K562 (cell line): ENCODE measurements at regions not wholly inside any gene's neighbourhood (a gene's known extent, or its start where the extent isn't known, plus 50 kb on each side); places are given as distances from the start of the nearest gene placed in this dataset.

Experiments
- ATAC-seq: fragments of 200-7000 bp; cut with Tn5 transposase; 3 replicates; pipeline ENCODE4 v1.9.1; 2020; ENCODE audit warnings: moderate library complexity
- BruUV-seq: library from RNA; stranded (reverse); fragments of 400-500 nt; replicated peaks from 2 replicates; lab custom pipeline; 2021; lab: Mats Ljungman, UMichigan
- CTCF ChIA-PET: fragments of 300-600 bp; formaldehyde crosslinking; extraction: SDS; loops from one replicate; lab custom pipeline; 2021; ENCODE audit warnings: low intra/inter-chr PET ratio; lab: Yijun Ruan, JAX
- POLR2A ChIA-PET: fragments of 300-600, 350-650 bp; sonication (Branson Sonifier 250); formaldehyde crosslinking; extraction: SDS; loops from one replicate; lab custom pipeline; 2021; ENCODE audit warnings: antibody characterized with exemption, inconsistent platforms; lab: Yijun Ruan, JAX
- DNase-seq, 4 experiments: peaks; one replicate each; pipeline versions ENCODE4 v3.0.0 to v3.0.0-alpha.2; 2011 to 2018; ENCODE audit warnings: low spot score in 3 of 4, mixed read lengths in 3 of 4; ENCODE audit errors: extremely low read depth in 1 of 4
- FAIRE-seq: peaks from 2 replicates; lab custom pipeline; 2011; peaks lifted over from hg19 to GRCh38; lab: Jason Lieb, UNC
- H2AFZ ChIP-seq: 2 replicates; pipeline ENCODE4 v1.6.0; 2011; ENCODE audit warnings: low read depth, low read length, control low read depth, inconsistent platforms
- H3K27ac ChIP-seq: fragments of 200-600 bp; 3 replicates; pipeline ENCODE4 v1.8.0; 2011; ENCODE audit warnings: low read depth, mild to moderate bottlenecking, control low read depth, inconsistent platforms, low read length, moderate library complexity, mixed read lengths; ENCODE audit errors: extremely low read depth
- H3K27me3 ChIP-seq, 2 experiments: fragments of 300-600 bp in 1 of 2; 2 replicates in 1 of 2; 3 replicates in 1 of 2; pipeline versions ENCODE4 v1.6.0 to v1.8.0; 2011; ENCODE audit warnings: inconsistent platforms in 2 of 2, low read length in 2 of 2, mild to moderate bottlenecking in 1 of 2, mixed read lengths in 1 of 2, moderate library complexity in 1 of 2; ENCODE audit not compliant: control insufficient read depth in 2 of 2, insufficient read depth in 2 of 2
- H3K36me3 ChIP-seq: fragments of 300-600 bp; 3 replicates; pipeline ENCODE4 v1.8.0; 2011; ENCODE audit warnings: mild to moderate bottlenecking, low read length, inconsistent platforms; ENCODE audit not compliant: control insufficient read depth, insufficient read depth
- H3K4me1 ChIP-seq, 2 experiments: fragments of 200-600 bp in 1 of 2; replicated peaks in 1 of 2; 2 replicates in 1 of 2; 3 replicates in 1 of 2; pipeline versions ENCODE4 v1.5.1 to v1.8.0; 2011; ENCODE audit warnings: inconsistent platforms in 2 of 2, low read length in 2 of 2, mild to moderate bottlenecking in 1 of 2, mixed read lengths in 1 of 2, moderate library complexity in 1 of 2; ENCODE audit not compliant: control insufficient read depth in 2 of 2, insufficient read depth in 2 of 2
- H3K4me2 ChIP-seq: 2 replicates; pipeline ENCODE4 v1.6.1; 2011; ENCODE audit warnings: low read length, control low read depth, inconsistent platforms, mixed read lengths; ENCODE audit not compliant: insufficient read depth
- H3K4me3 ChIP-seq: fragments of 200-600 bp; sonication (generic), shearing (Covaris generic); 2 replicates; pipeline ENCODE4 v1.5.1; 2016; ENCODE audit warnings: control low read depth, inconsistent platforms
- H3K79me2 ChIP-seq: fragments of 200-600 bp; 3 replicates; pipeline ENCODE4 v1.8.0; 2011; ENCODE audit warnings: low read length, inconsistent platforms; ENCODE audit not compliant: control insufficient read depth, insufficient read depth
- H3K9ac ChIP-seq, 2 experiments: 2 replicates each; pipeline versions ENCODE4 v1.6.0 to v1.6.1; 2011; ENCODE audit warnings: low read depth in 2 of 2, low read length in 2 of 2, control low read depth in 1 of 2, inconsistent platforms in 1 of 2, mild to moderate bottlenecking in 1 of 2, mixed read lengths in 1 of 2; ENCODE audit not compliant: insufficient read depth in 1 of 2
- H3K9me1 ChIP-seq: one replicate; pipeline ENCODE4 v1.6.0; 2011; ENCODE audit warnings: inconsistent platforms, mild to moderate bottlenecking, low read length, moderate library complexity; ENCODE audit not compliant: control insufficient read depth, insufficient read depth
- H3K9me3 ChIP-seq: replicated peaks from 2 replicates; pipeline ENCODE4 v1.5.1; 2011; ENCODE audit warnings: low read depth, low read length, inconsistent platforms; ENCODE audit not compliant: control insufficient read depth, insufficient read depth
- H4K20me1 ChIP-seq: replicated peaks from 2 replicates; pipeline ENCODE4 v1.6.1; 2011; ENCODE audit warnings: low read length, inconsistent platforms, mixed read lengths; ENCODE audit not compliant: control insufficient read depth, insufficient read depth
- ARID3A ChIP-seq: IDR thresholded peaks from 2 replicates; pipeline ENCODE4 v1.6.1; 2012; ENCODE audit warnings: low read depth, low read length, improper control_type of control experiment, borderline replicate concordance
- BRCA1 ChIP-seq, 2 experiments: fragments of 450-650 bp in 1 of 2; sonication (generic) in 1 of 2; formaldehyde crosslinking in 1 of 2; IDR thresholded peaks; 2 replicates each; pipeline versions ENCODE4 v1.5.0 to v1.6.1; 2017 to 2020; ENCODE audit warnings: mild to moderate bottlenecking in 1 of 2, missing genetic modification reagents in 1 of 2
- FOXJ2 ChIP-seq: fragments of 200-800 bp; sonication (Bioruptor generic); IDR thresholded peaks from 2 replicates; pipeline ENCODE4 v1.6.1; 2016; ENCODE audit warnings: missing genetic modification characterization, missing compliant biosample characterization
- KAT2B ChIP-seq: IDR thresholded peaks from one replicate; pipeline ENCODE4 v1.6.1; 2012; ENCODE audit warnings: low read depth, mild to moderate bottlenecking, control low read depth, inconsistent platforms, low read length, moderate library complexity
- RB1 ChIP-seq: fragments of 450-650 bp; IDR thresholded peaks from 2 replicates; pipeline ENCODE4 v1.6.1; 2017; ENCODE audit warnings: low read depth, mild to moderate bottlenecking
- USF2 ChIP-seq: sonication (generic); formaldehyde crosslinking; IDR thresholded peaks from 2 replicates; pipeline ENCODE4 v1.5.0; 2020; ENCODE audit warnings: missing genetic modification reagents
- ZKSCAN1 ChIP-seq: fragments of 150-350 bp; IDR thresholded peaks from 2 replicates; pipeline ENCODE4 v1.6.1; 2016; ENCODE audit warnings: low read depth, low read length
- WGBS: fragments of 100-300 bp; shearing (Covaris generic); methylation state at CpG from one replicate; pipeline ENCODE4 v1.1.6; 2016; ENCODE audit warnings: low coverage, mixed read lengths; ENCODE audit not compliant: insufficient coverage; ENCODE audit errors: missing lambda C conversion rate; 5-methylcytosine and 5-hydroxymethylcytosine counted together
- in situ Hi-C: fragments of 300-500 bp; cut with MboI; formaldehyde crosslinking; loops from 4 replicates; pipeline ENCODE4 v1.15.0; 2018; ENCODE audit warnings: inconsistent platforms, mixed read lengths
- intact Hi-C: fragments of 100-400 bp; cut with micrococcal nuclease; formaldehyde crosslinking; loops from 2 replicates; pipeline ENCODE4 v1.14.2; 2022

- Histone ChIP-seq H3K79me2 (no peaks in the 10 kb centered on the region), H3K4me3 (no peak overlapping the region), H3K9me3 (no peaks in the 10 kb centered on the region), H3K9ac (no peak overlapping the region), H4K20me1 (no peaks in the 10 kb centered on the region), H3K4me1 (no peaks in the 10 kb centered on the region), H3K4me2 (no peak overlapping the region), H3K9me1 (no peaks in the 10 kb centered on the region), H2AFZ (no peak overlapping the region), H3K27ac (no peak overlapping the region), H3K27me3 (peaks cover 0 to 7% of the 10 kb centered on the region in 2 experiments; a peak in 1 of 5 replicates), H3K36me3 (no peaks in the 10 kb centered on the region)
- 0% methylated on average over 1 of the region's 1 CpG for WGBS
- intact Hi-C loops, result no loop called here
- ATAC-seq, result no peak
- TF ChIP-seq USF2 (CRISPR knock-in tag), result no peak
- TF ChIP-seq BRCA1 (IDR thresholded peaks at IDR 0.05), result no peak
- no peak for TF ChIP-seq BRCA1 (CRISPR knock-in tag; IDR thresholded peaks at IDR 0.05)
- TF ChIP-seq FOXJ2 (tag), result no peak
- TF ChIP-seq KAT2B, result no peak
- 0 out of 2 replicates have a peak, but pooled peaks have one; percentile 26 for TF ChIP-seq ZKSCAN1
- FAIRE-seq, result no peak
- ChIA-PET POLR2A (no interaction called here), CTCF (no interaction called here)
- BruUV-seq, result no TSS peak
- no peak for DNase-seq
- in situ Hi-C loops, result no loop called here
Measured at GRCh38 chr4:24700118-24700517, 95.3 kb upstream of the SOD3 start.

GRCh38 chr4:24701683-24702082, 93.7 kb upstream of the SOD3 start:
- Histone ChIP-seq H3K9me1 (no peaks in the 10 kb centered on the region), H3K9ac (no peak overlapping the region), H2AFZ (no peak overlapping the region), H3K9me3 (no peaks in the 10 kb centered on the region), H3K79me2 (no peaks in the 10 kb centered on the region), H3K4me1 (no peaks in the 10 kb centered on the region), H3K4me3 (no peak overlapping the region), H3K36me3 (no peaks in the 10 kb centered on the region), H3K4me2 (no peak overlapping the region), H3K27me3 (peaks cover 0 to 8% of the 10 kb centered on the region in 2 experiments; a peak in 1 of 5 replicates), H4K20me1 (no peaks in the 10 kb centered on the region), H3K27ac (no peak overlapping the region)
- in situ Hi-C loops, result no loop called here
- ATAC-seq, result no peak
- BruUV-seq, result no TSS peak
- WGBS, result 2% methylated on average over 5 of the region's 5 CpGs
- no peak for FAIRE-seq
- DNase-seq, result no peak
- intact Hi-C loops, result no loop called here
- POLR2A ChIA-PET, result no interaction called here
- CTCF ChIA-PET, result no interaction called here
- no peak for TF ChIP-seq ARID3A
- TF ChIP-seq RB1, result no peak
